T-helper 2 cell treated with Interferon-gamma antibody and Interleukin-4, amounts not matched to agents 100 ng/mL and 5 ng/mL, for 36 hours (primary cell): ENCODE measurements at regions not wholly inside any gene's neighbourhood (a gene's known extent, or its start where the extent isn't known, plus 50 kb on each side); places are given as distances from the start of the nearest gene placed in this dataset.

Experiments
- intact Hi-C: fragments of 100-400 bp; cut with micrococcal nuclease; formaldehyde crosslinking; loops from one replicate; pipeline ENCODE4 v1.15.1; 2023

DNA sequence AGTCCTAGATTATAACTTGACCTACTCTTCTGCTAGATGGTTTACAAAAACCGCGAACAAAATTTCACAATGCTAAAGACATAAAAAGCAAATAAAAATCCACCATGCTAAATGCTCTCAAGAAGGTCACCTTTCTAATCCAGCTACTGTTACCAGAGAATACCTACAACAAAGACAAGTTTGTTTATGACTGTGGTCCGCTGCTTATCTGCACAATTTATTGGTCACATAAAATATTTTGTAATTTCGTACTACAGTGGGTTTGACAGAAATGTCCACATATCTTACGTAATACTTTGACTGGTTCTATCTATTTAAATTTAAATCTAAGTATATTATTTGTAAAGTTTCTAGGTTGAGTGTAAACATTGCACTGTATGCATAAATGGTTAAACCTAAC is 257.6 kb upstream of the ZNF608 start:
- intact Hi-C loops = no loop called here

DNA sequence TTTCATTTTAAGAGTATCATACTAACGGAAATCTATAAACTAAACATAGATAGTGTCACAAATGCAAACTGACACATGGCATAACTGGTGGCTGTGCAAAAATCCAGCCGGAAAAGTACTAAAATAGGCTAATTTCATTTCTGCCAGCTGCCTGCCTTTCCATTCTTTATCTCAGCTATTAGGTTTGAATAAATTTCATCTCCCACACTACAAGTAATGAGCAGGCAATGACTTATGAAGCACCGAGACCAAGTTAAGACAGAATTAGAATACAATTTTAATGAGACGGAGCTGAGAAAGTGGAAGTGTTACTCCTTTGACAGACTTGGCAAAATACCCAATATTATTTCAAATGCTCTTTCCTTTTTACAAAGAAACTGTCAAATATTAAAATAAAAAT is 258.8 kb upstream of the ZNF608 start:
- intact Hi-C loops = no loop called here

DNA sequence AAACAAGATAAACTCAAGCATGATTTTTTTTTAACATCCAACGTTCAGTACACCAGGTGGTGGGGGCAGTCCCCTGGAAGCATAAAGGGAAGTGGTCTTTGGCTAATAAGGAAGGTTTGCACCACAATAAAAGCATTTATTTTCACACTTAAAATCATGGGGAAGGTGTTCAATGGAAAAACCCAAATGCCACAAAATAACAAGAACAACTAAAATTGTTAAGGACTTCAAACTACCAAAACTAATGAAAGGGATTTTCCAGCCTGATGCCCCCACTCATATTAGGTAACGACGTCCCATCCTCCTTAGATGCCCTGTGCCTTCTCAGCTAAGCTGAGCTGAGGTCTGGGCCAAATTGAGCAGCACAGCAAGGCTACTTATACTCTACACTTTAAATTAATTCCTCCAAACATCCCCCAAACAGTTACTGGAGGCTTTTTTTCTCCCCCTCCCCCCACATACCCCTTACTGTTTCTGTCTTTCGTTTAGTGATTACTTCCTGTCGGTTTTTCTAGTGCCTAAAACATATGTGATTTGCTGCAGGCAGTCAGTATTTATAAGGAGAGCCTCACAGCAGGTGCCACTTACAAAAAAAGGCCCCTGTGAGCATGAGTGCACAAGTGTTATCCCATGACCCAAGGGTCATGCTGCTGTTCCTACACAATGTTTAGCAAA is 259.7 kb upstream of the ZNF608 start:
- intact Hi-C loops = no loop called here

DNA sequence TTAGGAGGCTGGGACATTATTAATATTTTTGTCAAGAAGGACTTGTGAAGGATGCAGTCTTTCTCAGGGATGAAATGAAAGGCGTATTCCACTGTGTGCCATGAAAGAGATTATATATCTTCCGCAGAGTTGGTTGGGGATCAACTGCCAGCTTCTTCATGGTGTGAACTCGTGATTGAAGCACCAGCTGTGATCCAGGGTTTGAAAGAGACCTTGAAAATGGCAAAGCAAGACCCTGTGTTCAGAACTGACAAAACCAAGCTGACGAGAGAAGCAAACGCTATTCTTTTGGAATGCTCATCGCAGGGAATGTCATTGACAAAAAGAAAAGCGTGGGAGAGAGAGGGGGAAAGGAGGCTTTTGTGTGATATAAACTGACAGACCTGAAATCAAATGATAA is 263.9 kb upstream of the ZNF608 start:
- intact Hi-C loops = no loop called here

GRCh38 chr5:125011014-125011413 is 264.6 kb upstream of the ZNF608 start:
- intact Hi-C loops = no loop called here

DNA sequence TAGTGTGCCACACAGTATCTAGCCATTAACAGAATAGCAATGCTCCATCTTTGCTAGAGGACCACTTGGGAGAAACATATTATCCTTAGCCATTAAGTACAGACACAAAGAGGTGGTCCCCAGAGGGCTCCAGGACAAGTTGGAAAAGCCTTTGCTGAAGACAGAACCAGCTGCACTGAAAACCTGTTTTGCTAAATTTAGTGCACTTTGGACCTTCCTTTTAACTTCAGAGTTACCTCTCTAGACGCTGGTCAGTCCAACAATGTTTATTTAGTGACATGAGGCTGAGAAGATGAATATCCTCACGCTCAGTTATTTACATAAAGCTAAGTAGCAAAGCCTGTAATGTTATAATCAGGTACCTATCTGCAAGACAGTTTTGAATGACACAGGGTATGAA is 265.0 kb upstream of the ZNF608 start:
- intact Hi-C loops = no loop called here

DNA sequence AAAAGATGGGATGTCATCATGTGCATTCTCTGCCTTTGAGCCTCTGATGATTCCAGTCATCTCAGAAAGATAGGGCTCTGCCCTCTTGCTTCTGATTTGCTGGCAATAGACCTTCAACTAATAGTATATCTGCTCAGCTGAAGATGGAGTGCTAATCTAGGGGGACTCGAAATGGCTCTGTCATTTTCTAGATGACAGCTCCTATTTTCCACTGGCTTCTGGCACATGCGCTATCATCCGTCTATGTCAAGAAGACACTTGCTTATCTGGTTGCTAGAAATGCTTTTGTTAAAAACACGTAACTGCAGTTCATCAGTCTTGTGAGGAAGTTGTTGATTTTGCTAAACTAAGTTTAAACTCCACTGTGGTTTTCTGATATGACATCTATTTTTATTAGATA is 265.5 kb upstream of the ZNF608 start:
- intact Hi-C loops = no loop called here

- intact Hi-C loops = no loop called here
These were observed 266.4 kb upstream of the ZNF608 start for GRCh38 chr5:125012727-125013451.

DNA sequence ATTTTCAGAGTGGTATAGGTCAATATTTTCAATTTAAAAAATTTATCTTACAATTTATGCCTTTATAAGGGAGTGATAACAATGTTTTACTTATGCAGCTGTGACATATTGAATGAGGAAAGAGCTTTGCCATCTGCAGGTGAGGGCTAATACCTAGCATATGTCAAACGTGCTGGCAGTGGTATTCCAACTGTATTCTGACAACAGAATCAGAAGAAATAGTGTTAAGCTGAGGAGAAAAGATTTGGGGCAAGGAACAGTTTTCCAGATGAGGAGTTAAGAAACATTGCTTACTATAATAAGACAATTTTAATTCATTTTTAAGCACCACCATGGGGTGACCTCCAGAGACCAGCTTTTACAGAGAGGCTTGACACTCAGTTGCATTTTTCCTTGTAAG is 267.8 kb upstream of the ZNF608 start:
- intact Hi-C loops = no loop called here

DNA sequence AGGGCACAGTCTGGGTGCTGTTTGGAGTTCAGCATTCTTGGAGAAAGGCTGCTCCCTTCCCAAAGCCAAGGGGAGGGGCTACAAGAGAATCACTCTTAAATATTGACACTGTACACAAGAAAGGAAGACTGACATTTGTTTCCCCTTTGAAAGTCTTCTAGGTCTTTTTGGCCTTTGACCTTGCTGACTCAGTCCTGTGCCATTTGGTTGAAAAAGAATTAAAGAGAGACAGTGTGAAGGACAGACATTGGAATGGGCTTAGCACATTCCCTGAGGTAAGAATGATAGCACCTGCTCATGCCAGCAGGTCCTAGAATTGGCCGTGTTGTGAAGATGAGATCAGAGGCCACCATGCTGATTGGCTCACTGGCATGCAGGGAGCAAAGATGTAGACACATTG is 271.4 kb upstream of the ZNF608 start:
- intact Hi-C loops = no loop called here

- intact Hi-C loops = no loop called here
These were observed 277.2 kb upstream of the ZNF608 start for GRCh38 chr5:125023673-125024072.

DNA sequence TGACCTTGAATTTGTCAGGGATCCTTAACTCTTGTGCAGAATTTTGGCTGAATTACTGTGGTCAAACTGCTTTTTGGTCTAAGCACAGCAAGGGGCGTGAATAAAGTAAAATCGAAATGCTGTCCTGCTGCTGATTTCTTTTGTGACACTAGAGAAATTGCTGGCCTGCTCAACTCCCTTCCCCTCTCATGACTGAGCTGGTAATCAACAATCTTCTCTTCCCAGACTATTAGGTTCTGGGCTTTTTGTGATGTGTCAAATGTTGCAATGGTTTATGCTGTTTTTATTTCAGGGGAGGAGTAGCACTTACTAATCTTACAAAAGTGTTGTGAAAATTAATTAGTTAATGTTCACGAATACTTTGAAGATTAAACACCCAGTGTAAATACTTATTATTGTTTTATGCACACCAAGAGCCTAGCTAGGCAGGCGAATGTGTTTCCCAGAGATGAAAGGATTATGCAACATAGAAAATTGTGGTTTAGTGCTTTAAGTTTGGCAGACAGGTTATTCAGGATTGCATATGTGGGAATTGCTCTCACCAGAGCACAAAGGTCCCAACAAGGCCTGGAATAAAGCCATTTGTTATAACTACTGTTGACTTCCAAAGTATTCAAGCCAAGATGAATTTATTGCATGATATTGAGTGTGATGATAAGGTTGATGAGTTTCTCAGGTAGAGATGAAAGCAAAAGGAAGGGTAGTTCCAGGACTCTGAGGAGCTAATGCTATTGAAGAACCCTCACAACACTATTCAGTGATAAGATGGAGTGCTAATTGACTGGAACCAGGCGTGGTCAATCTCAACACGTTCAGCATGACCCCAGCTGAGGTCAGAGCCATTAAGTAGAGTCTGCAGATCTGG is 280.7 kb upstream of the ZNF608 start:
- intact Hi-C loops = no loop called here

- intact Hi-C loops = no loop called here
These were observed 285.8 kb upstream of the ZNF608 start for GRCh38 chr5:125032286-125032685.

GRCh38 chr5:125033602-125034001 is 287.2 kb upstream of the ZNF608 start:
- intact Hi-C loops = no loop called here

- intact Hi-C loops = no loop called here
These were observed 287.9 kb upstream of the ZNF608 start for GRCh38 chr5:125034331-125034730.

GRCh38 chr5:125036494-125036893 is 290.1 kb upstream of the ZNF608 start:
- intact Hi-C loops = no loop called here

DNA sequence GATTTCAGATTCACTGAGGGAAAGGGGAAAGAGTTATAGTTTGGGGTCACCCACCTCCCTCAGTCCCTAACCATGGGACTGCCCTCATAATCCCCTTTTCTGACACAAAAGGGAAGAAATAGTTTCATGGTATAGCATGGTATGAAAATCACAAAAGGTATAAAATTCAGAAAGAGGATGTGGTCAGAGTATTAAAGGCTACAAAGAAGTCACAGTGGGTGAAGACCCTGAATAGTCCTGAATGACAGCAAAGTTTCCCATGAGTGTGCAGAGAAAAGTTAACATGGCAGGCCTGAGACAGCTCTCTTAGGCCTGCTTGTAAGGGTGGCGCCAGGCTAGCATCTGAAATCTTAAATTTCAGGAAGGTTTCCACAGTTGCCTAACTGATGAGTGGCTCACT is 290.6 kb upstream of the ZNF608 start:
- intact Hi-C loops = no loop called here

- intact Hi-C loops = no loop called here
These were observed 291.1 kb upstream of the ZNF608 start for GRCh38 chr5:125037530-125037929.

DNA sequence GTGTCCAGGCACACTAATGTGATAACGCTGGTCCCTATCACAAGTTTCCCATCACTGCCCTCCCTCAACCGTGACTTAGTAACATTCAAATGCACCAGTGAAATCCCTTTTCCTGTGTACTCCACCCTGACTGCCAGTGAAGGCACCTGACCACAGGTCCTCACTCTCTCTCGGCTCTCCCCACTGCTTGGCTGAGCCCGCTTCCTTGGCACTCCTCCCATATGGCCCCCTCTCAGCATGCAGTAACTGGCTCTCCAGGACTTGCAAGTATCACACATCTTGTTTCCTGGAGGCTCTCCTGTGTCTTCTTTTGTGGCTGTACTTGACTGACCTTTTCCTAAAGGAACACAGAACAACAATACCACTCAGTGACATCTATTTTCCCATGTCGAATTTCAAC is 292.0 kb upstream of the ZNF608 start:
- intact Hi-C loops = no loop called here

GRCh38 chr5:125041798-125042197 is 295.4 kb upstream of the ZNF608 start:
- intact Hi-C loops = no loop called here

- intact Hi-C loops = no loop called here
These were observed 295.9 kb upstream of the ZNF608 start for GRCh38 chr5:125042261-125042890.
